SK-N-MC (cell line): ENCODE measurements at regions not wholly inside any gene's neighbourhood (a gene's known extent, or its start where the extent isn't known, plus 50 kb on each side); places are given as distances from the start of the nearest gene placed in this dataset.

ENCODE experiments used
- DNase-seq: peaks from one replicate; pipeline ENCODE4 v3.0.0-alpha.2; 2011; ENCODE audit warnings: low read depth, low spot score
- H3K27ac ChIP-seq: fragments of 200-600 bp; sonication (generic); 2 replicates; pipeline ENCODE4 v1.5.1; 2016; ENCODE audit warnings: mixed run types
- H3K36me3 ChIP-seq: fragments of 200-600 bp; sonication (generic); 2 replicates; pipeline ENCODE4 v1.6.1; 2017; ENCODE audit warnings: antibody characterized with exemption, low read length, mixed read lengths; ENCODE audit not compliant: insufficient read depth
- H3K4me3 ChIP-seq: fragments of 200-600 bp; sonication (generic); 2 replicates; pipeline ENCODE4 v1.5.1; 2016
- H3K9ac ChIP-seq: fragments of 200-600 bp; sonication (generic); 2 replicates; pipeline ENCODE4 v1.8.0; 2017; ENCODE audit warnings: mixed run types, mixed read lengths; ENCODE audit not compliant: insufficient read length
- H3K9me3 ChIP-seq: fragments of 200-600 bp; sonication (generic); 2 replicates; pipeline ENCODE4 v1.6.1; 2017; ENCODE audit warnings: low read depth, mild to moderate bottlenecking, antibody characterized with exemption, low read length, moderate library complexity, mixed read lengths
- EZH2 ChIP-seq: fragments of 200-600 bp; sonication (generic); IDR thresholded peaks from one replicate; pipeline ENCODE4 v1.6.1; 2017; ENCODE audit warnings: antibody characterized with exemption
- FOXP2 ChIP-seq: optimal IDR thresholded peaks from 2 replicates; pipeline ENCODE3; 2011; ENCODE audit warnings: mild to moderate bottlenecking, moderate library complexity; ENCODE audit not compliant: insufficient read depth; ENCODE audit errors: extremely low read length, control extremely low read depth
- POLR2AphosphoS5 ChIP-seq: IDR thresholded peaks from 2 replicates; pipeline ENCODE4 v1.6.1; 2012; ENCODE audit warnings: mild to moderate bottlenecking, low read depth, low read length, borderline replicate concordance

GRCh38 chr12:58557661-58558060 is 362.6 kb downstream of the LRIG3 start:
- H3K36me3 ChIP-seq: no peaks in the 10 kb centered on the region
- H3K4me3 ChIP-seq: no peak overlapping the region
- DNase-seq: no peak
- no peak overlapping the region for H3K27ac ChIP-seq
- no peaks in the 10 kb centered on the region for H3K9me3 ChIP-seq
- TF ChIP-seq EZH2: no peak
- no peak for TF ChIP-seq POLR2AphosphoS5
- TF ChIP-seq FOXP2: no peak
- H3K9ac ChIP-seq: no peak overlapping the region

- H3K4me3 ChIP-seq: no peak overlapping the region
- TF ChIP-seq EZH2: no peak
- TF ChIP-seq FOXP2: no peak
- TF ChIP-seq POLR2AphosphoS5: no peak
- H3K36me3 ChIP-seq: no peaks in the 10 kb centered on the region
- no peak for DNase-seq
- H3K9me3 ChIP-seq: no peaks in the 10 kb centered on the region
- no peak overlapping the region for H3K27ac ChIP-seq
- no peak overlapping the region for H3K9ac ChIP-seq
Observed at GRCh38 chr12:58563621-58564020, 356.7 kb downstream of the LRIG3 start.

DNA sequence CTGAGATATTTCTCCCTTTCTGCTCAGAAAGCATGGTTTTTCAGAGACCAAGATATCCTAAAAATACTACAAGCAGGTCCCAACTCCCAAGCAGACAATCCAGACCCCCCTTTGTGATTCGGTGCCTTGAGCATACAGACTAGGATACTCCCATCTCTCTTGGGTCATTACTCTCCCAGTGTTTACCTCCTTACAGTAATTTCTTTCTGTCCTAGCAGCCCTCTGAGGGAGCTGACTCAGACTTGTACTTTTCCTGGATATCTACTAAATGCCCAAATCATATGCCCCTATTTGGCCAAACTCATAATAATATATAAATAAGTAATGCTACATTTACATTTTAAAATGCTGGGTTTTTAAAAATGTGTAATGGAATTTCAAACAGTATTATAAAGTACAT is 355.6 kb downstream of the LRIG3 start:
- Histone ChIP-seq H3K36me3 (no peaks in the 10 kb centered on the region), H3K9ac (no peak overlapping the region), H3K27ac (no peak overlapping the region), H3K9me3 (no peaks in the 10 kb centered on the region), H3K4me3 (no peak overlapping the region)
- TF ChIP-seq EZH2 (no peak), FOXP2 (no peak), POLR2AphosphoS5 (no peak)
- no peak for DNase-seq

GRCh38 chr12:58566599-58566998 is 353.7 kb downstream of the LRIG3 start:
- H3K27ac ChIP-seq: no peak overlapping the region

GRCh38 chr12:58567189-58567588 is 353.1 kb downstream of the LRIG3 start:
- no peaks in the 10 kb centered on the region for H3K9me3 ChIP-seq
- H3K27ac ChIP-seq: no peak overlapping the region
- no peak overlapping the region for H3K4me3 ChIP-seq
- no peak for DNase-seq
- TF ChIP-seq EZH2 (no peak), POLR2AphosphoS5 (no peak), FOXP2 (no peak)
- H3K9ac ChIP-seq: no peak overlapping the region
- H3K36me3 ChIP-seq: no peaks in the 10 kb centered on the region

More at GRCh38 chr12:58566599-58566998, 353.7 kb downstream of the LRIG3 start:
- Histone ChIP-seq H3K9me3 (no peaks in the 10 kb centered on the region), H3K4me3 (no peak overlapping the region), H3K36me3 (no peaks in the 10 kb centered on the region), H3K9ac (no peak overlapping the region)
- DNase-seq: no peak
- TF ChIP-seq EZH2: no peak
- no peak for TF ChIP-seq FOXP2
- TF ChIP-seq POLR2AphosphoS5: no peak

DNA sequence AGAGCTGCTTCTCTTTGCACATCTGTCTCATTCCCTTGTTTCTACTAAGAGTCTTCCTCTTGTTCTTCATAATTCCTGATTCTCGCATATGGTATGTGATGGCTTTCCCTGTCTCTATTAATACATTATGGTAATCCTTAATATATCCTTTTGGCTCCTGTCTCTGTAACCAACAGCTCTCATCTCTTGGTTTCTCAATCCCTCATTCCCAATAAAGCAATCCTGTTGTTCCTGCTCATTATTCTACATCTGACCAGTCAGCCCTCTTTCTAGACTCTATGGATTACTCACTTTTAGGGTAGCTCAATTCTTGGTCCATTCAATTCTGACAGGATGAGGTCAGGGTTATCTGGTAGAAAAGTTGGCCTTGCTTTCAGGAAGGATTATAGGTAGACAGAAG is 349.9 kb downstream of the LRIG3 start:
- Histone ChIP-seq H3K9ac (no peak overlapping the region), H3K4me3 (no peak overlapping the region), H3K27ac (no peak overlapping the region), H3K9me3 (no peaks in the 10 kb centered on the region), H3K36me3 (no peaks in the 10 kb centered on the region)
- DNase-seq: no peak
- TF ChIP-seq POLR2AphosphoS5 (no peak), FOXP2 (no peak), EZH2 (no peak)

DNA sequence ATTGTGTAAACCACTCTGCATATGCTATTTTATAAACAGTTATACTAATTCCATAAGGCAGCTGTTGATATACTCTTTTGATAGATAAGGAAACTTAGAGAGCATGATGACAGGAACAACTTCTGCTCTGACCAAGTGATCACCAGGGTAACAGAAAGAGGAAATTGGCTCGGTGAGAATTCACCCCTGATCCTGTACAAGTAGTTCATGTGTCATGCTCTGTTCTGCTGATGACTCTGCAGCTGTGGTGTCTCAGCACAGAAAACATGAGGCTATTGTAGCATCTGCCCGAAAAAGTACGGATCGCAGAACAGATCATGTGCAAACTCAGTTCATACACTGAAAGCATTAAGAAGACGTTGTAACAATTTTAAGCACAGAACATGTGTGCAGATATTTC is 345.0 kb downstream of the LRIG3 start:
- Histone ChIP-seq H3K27ac (no peak overlapping the region), H3K9me3 (no peaks in the 10 kb centered on the region), H3K9ac (no peak overlapping the region), H3K4me3 (no peak overlapping the region), H3K36me3 (no peaks in the 10 kb centered on the region)
- DNase-seq: no peak
- TF ChIP-seq POLR2AphosphoS5 (no peak), EZH2 (no peak), FOXP2 (no peak)

GRCh38 chr12:58576081-58576480 is 344.2 kb downstream of the LRIG3 start:
- Histone ChIP-seq H3K9ac (no peak overlapping the region), H3K4me3 (no peak overlapping the region), H3K36me3 (no peaks in the 10 kb centered on the region), H3K9me3 (no peaks in the 10 kb centered on the region), H3K27ac (no peak overlapping the region)
- TF ChIP-seq EZH2: no peak
- no peak for TF ChIP-seq FOXP2
- no peak for TF ChIP-seq POLR2AphosphoS5
- DNase-seq: no peak

DNA sequence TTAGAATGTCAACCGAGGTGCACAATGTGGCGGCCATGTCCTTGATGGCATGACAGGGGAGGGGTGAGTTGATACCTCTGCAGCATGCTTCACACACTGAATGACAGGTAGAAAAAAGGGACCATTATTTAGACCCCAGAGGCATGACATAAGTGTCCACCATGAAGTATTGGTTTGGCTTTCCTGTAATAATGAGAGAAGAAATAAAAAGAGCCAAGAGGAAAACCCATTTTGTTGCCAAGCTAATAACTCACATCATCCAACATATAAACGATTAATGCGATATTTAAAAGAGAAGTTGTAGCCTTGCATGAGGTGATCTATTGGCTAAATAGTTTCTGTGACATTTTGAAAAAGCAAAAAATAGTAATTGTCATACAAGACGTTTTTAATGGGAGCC is 343.4 kb downstream of the LRIG3 start:
- no peak overlapping the region for H3K27ac ChIP-seq
- no peaks in the 10 kb centered on the region for H3K36me3 ChIP-seq
- no peak overlapping the region for H3K4me3 ChIP-seq
- DNase-seq: no peak
- no peaks in the 10 kb centered on the region for H3K9me3 ChIP-seq
- no peak overlapping the region for H3K9ac ChIP-seq
- TF ChIP-seq EZH2 (no peak), FOXP2 (no peak), POLR2AphosphoS5 (no peak)
